ENCODE measurements at regions not wholly inside any gene's neighbourhood (a gene's known extent, or its start where the extent isn't known, plus 50 kb on each side); places are given as distances from the start of the nearest gene placed in this dataset.

DNA sequence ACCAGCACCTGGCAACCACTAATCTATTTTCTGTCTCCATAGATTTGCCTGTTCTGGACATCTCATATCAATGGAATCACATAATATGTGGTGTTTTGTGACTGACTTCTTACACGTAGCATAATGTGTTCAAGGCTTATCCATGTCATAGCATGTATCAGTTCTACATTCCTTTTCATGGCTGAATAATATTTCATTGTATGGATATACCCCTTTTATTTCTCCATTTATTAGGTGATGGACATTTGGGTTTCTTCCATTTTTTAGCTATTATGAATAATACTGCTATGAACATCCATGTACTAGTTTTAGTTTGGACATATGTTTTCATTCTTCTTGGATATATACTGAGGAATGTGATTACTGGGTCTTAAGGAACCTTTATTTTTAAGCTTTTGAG, 78.0 kb upstream of the OLIG2 start:
- ChIA-PET POLR2A (no interaction called here), CTCF (no interaction called here)

GRCh38 chr21:32949701-32950100, 76.0 kb upstream of the OLIG2 start:
- intact Hi-C loops (cut with micrococcal nuclease), result loop anchor here (10.0 kb wide), 1 partner anchor 495 kb away; no protein-coding TSS in a partner anchor
- BruUV-seq (replicated peaks), result no TSS peak
- ChIA-PET RAD21 (ENCODE audit: low non-redundant PET in 1 of 2, low total read pairs in 2 of 2, uncharacterized antibody in 2 of 2, unreplicated experiment in 2 of 2) (no interaction called here), POLR2A (no interaction called here), CTCF (interaction anchor here (0.6 to 1.7 kb wide), 4 partner anchors 9 to 247 kb away, joined by 3 to 18 read pairs (median 3); no protein-coding TSS in a partner anchor)
- H3K4me3 ChIP-seq (replicated peaks in 1 of 2; ENCODE audit: low read depth in 1 of 2, low read length in 2 of 2), result no peak overlapping the region
- no peaks in the 10 kb centered on the region for H3K36me3 ChIP-seq (ENCODE audit: control insufficient read depth in 1 of 2, insufficient read depth in 2 of 2, low read length in 2 of 2)
- H3K27ac ChIP-seq (ENCODE audit: low read depth, low read length), result no peak overlapping the region
- H3K4me2 ChIP-seq (ENCODE audit: low read length), result no peak overlapping the region
- no peaks in the 10 kb centered on the region for H4K20me1 ChIP-seq (ENCODE audit: insufficient read depth)
- H3K9me2 ChIP-seq (ENCODE audit: insufficient read depth), result no peaks in the 10 kb centered on the region
- no peak for DNase-seq (ENCODE audit: low read depth, low spot score)
- no peak overlapping the region for H2AFZ ChIP-seq (ENCODE audit: low read depth, low read length, poor library complexity, severe bottlenecking)
- ATAC-seq, result no peak
- peaks cover 68% of the 10 kb centered on the region for H3K27me3 ChIP-seq (ENCODE audit: insufficient read depth, low read length)
- TF ChIP-seq, protein P1, sequence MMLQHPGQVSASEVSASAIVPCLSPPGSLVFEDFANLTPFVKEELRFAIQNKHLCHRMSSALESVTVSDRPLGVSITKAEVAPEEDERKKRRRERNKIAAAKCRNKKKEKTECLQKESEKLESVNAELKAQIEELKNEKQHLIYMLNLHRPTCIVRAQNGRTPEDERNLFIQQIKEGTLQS (IDR thresholded peaks at IDR 0.05), result no peak
- TF ChIP-seq EGR1 (IDR thresholded peaks at IDR 0.05; ENCODE audit: low read depth), result no peak
- no peak for TF ChIP-seq POLR2A (IDR thresholded peaks at IDR 0.05; ENCODE audit: borderline replicate concordance, extremely low read depth, insufficient read depth, insufficient read length)
- TF ChIP-seq RAD21 (IDR thresholded peaks at IDR 0.05; ENCODE audit: low read depth), result no peak
- TF ChIP-seq CEBPB (IDR thresholded peaks at IDR 0.05; ENCODE audit: low read depth), result no peak
- no peak for TF ChIP-seq ZNF274 (IDR thresholded peaks at IDR 0.05; ENCODE audit: low read depth, low read length)
- TF ChIP-seq YY1 (IDR thresholded peaks at IDR 0.05; ENCODE audit: extremely low read depth, insufficient replicate concordance, low read depth, low read length), result no peak
- no peak for TF ChIP-seq CBX3 (IDR thresholded peaks at IDR 0.05; ENCODE audit: low read depth)
- TF ChIP-seq TCF7L2 (IDR thresholded peaks at IDR 0.05; ENCODE audit: borderline replicate concordance, extremely low read depth, insufficient read depth, insufficient read length), result no peak
- TF ChIP-seq SP1 (IDR thresholded peaks at IDR 0.05; ENCODE audit: low read depth), result no peak
- H3K9ac ChIP-seq (ENCODE audit: low read length), result no peak overlapping the region
- H3K79me2 ChIP-seq (ENCODE audit: insufficient read depth, low read length), result no peaks in the 10 kb centered on the region
- no peaks in the 10 kb centered on the region for H3K4me1 ChIP-seq (ENCODE audit: control insufficient read depth in 1 of 2, insufficient read depth in 2 of 2, low read length in 2 of 2)
- no peaks in the 10 kb centered on the region for H3K9me3 ChIP-seq (ENCODE audit: control insufficient read depth in 1 of 2, insufficient read depth in 1 of 2, low read depth in 1 of 2, low read length in 2 of 2)

More for the DNA sequence above, 78.0 kb upstream of the OLIG2 start:
- Histone ChIP-seq H3K27ac (ENCODE audit: low read depth, low read length) (no peak overlapping the region), H3K9me2 (ENCODE audit: insufficient read depth) (no peaks in the 10 kb centered on the region), H3K4me2 (ENCODE audit: low read length) (no peak overlapping the region), H4K20me1 (ENCODE audit: insufficient read depth) (no peaks in the 10 kb centered on the region), H3K9ac (ENCODE audit: low read length) (no peak overlapping the region), H3K4me1 (ENCODE audit: control insufficient read depth in 1 of 2, insufficient read depth in 2 of 2, low read length in 2 of 2) (no peaks in the 10 kb centered on the region), H3K27me3 (ENCODE audit: insufficient read depth, low read length) (peaks cover 51% of the 10 kb centered on the region), H3K4me3 (replicated peaks in 1 of 2; ENCODE audit: low read depth in 1 of 2, low read length in 2 of 2) (no peak overlapping the region), H3K9me3 (ENCODE audit: control insufficient read depth in 1 of 2, insufficient read depth in 1 of 2, low read depth in 1 of 2, low read length in 2 of 2) (no peaks in the 10 kb centered on the region), H3K36me3 (ENCODE audit: control insufficient read depth in 1 of 2, insufficient read depth in 2 of 2, low read length in 2 of 2) (no peaks in the 10 kb centered on the region), H2AFZ (ENCODE audit: low read depth, low read length, poor library complexity, severe bottlenecking) (no peak overlapping the region), H3K79me2 (ENCODE audit: insufficient read depth, low read length) (no peaks in the 10 kb centered on the region)
- RAD21 ChIA-PET (ENCODE audit: low non-redundant PET in 1 of 2, low total read pairs in 2 of 2, uncharacterized antibody in 2 of 2, unreplicated experiment in 2 of 2), result no interaction called here
- no TSS peak for BruUV-seq (replicated peaks)
- DNase-seq (ENCODE audit: low read depth, low spot score) (no peak), ATAC-seq (no peak)
- no peak for TF ChIP-seq YY1 (IDR thresholded peaks at IDR 0.05; ENCODE audit: extremely low read depth, insufficient replicate concordance, low read depth, low read length)
- no peak for TF ChIP-seq CBX3 (IDR thresholded peaks at IDR 0.05; ENCODE audit: low read depth)
- no peak for TF ChIP-seq ZNF274 (IDR thresholded peaks at IDR 0.05; ENCODE audit: low read depth, low read length)
- no peak for TF ChIP-seq EZH2 (IDR thresholded peaks at IDR 0.05)
- TF ChIP-seq, protein P1 (IDR thresholded peaks at IDR 0.05), result no peak
- TF ChIP-seq JUND (IDR thresholded peaks at IDR 0.05), result no peak
- no peak for TF ChIP-seq ZFX (IDR thresholded peaks at IDR 0.05)
- no peak for TF ChIP-seq FOSL1 (IDR thresholded peaks at IDR 0.05; ENCODE audit: low read depth)
- TF ChIP-seq MAX (IDR thresholded peaks at IDR 0.05), result no peak
- TF ChIP-seq SIN3A (IDR thresholded peaks at IDR 0.05; ENCODE audit: low read depth), result no peak
- intact Hi-C loops (cut with micrococcal nuclease), result loop anchor here (10.0 kb wide), 1 partner anchor 497 kb away; no protein-coding TSS in a partner anchor

Measured in HCT116 (cell line).